Activated T-helper 1 cell treated with anti-CD3 and anti-CD28 coated beads, Interleukin-12 subunit alpha, Interleukin-12 subunit beta, Interleukin-2, Interleukin-4 antibody, amounts not matched to agents 30 ng/mL and 10 ng/mL and 1 ng/mL, durations not matched to agents 14 hours and 24 hours and 36 hours (primary cell): ENCODE measurements at regions not wholly inside any gene's neighbourhood (a gene's known extent, or its start where the extent isn't known, plus 50 kb on each side); places are given as distances from the start of the nearest gene placed in this dataset.

ENCODE experiments used
- DNase-seq: peaks from one replicate; pipeline ENCODE4 v3.0.0; 2021; ENCODE audit warnings: low spot score
- H3K27ac Mint-ChIP-seq: one replicate; pipeline ENCODE4 v1.8.0; 2021; ENCODE audit warnings: mild to moderate bottlenecking, mixed read lengths
- H3K27me3 Mint-ChIP-seq: one replicate; pipeline ENCODE4 v1.8.0; 2022; ENCODE audit warnings: mild to moderate bottlenecking, moderate library complexity, mixed read lengths; ENCODE audit not compliant: insufficient read depth
- H3K36me3 Mint-ChIP-seq: one replicate; pipeline ENCODE4 v1.8.0; 2021; ENCODE audit warnings: low read depth, mixed read lengths
- H3K4me1 Mint-ChIP-seq: one replicate; pipeline ENCODE4 v1.8.0; 2021; ENCODE audit warnings: low read depth, mixed read lengths
- H3K4me3 Mint-ChIP-seq: one replicate; pipeline ENCODE4 v1.8.0; 2021; ENCODE audit warnings: mild to moderate bottlenecking, moderate library complexity, mixed read lengths
- H3K9me3 Mint-ChIP-seq: one replicate; pipeline ENCODE4 v1.8.0; 2021; ENCODE audit warnings: mixed read lengths
- intact Hi-C: fragments of 100-400 bp; cut with micrococcal nuclease; formaldehyde crosslinking; loops from one replicate; pipeline ENCODE4 v1.15.1; 2024

GRCh38 chr5:167731951-167732350, 559.5 kb upstream of the WWC1 start:
- intact Hi-C loops, result no loop called here
- Mint-ChIP-seq H3K27ac (no peak overlapping the region), H3K27me3 (no peaks in the 10 kb centered on the region), H3K4me3 (no peak overlapping the region), H3K36me3 (no peaks in the 10 kb centered on the region), H3K9me3 (no peaks in the 10 kb centered on the region), H3K4me1 (no peaks in the 10 kb centered on the region)
- DNase-seq, result no peak

- no peak for DNase-seq
- Mint-ChIP-seq H3K36me3 (no peaks in the 10 kb centered on the region), H3K4me1 (no peaks in the 10 kb centered on the region), H3K27ac (no peak overlapping the region), H3K4me3 (no peak overlapping the region), H3K9me3 (no peaks in the 10 kb centered on the region), H3K27me3 (no peaks in the 10 kb centered on the region)
- intact Hi-C loops, result no loop called here
These were observed 558.9 kb upstream of the WWC1 start for GRCh38 chr5:167732499-167732898.

- H3K9me3 Mint-ChIP-seq, result no peaks in the 10 kb centered on the region
- no peak for DNase-seq
- no peak overlapping the region for H3K27ac Mint-ChIP-seq
- no peak overlapping the region for H3K4me3 Mint-ChIP-seq
- H3K27me3 Mint-ChIP-seq, result no peaks in the 10 kb centered on the region
- intact Hi-C loops, result no loop called here
- no peaks in the 10 kb centered on the region for H3K36me3 Mint-ChIP-seq
- no peaks in the 10 kb centered on the region for H3K4me1 Mint-ChIP-seq
These were observed 554.5 kb upstream of the WWC1 start for GRCh38 chr5:167736992-167737391.

GRCh38 chr5:167743695-167744464, 547.6 kb upstream of the WWC1 start:
- Mint-ChIP-seq H3K27ac (no peak overlapping the region), H3K36me3 (no peaks in the 10 kb centered on the region), H3K27me3 (no peaks in the 10 kb centered on the region), H3K4me1 (no peaks in the 10 kb centered on the region), H3K9me3 (no peaks in the 10 kb centered on the region), H3K4me3 (no peak overlapping the region)
- DNase-seq, result no peak
- intact Hi-C loops, result no loop called here

GRCh38 chr5:167745868-167746267, 545.6 kb upstream of the WWC1 start:
- no peak for DNase-seq
- no peaks in the 10 kb centered on the region for H3K9me3 Mint-ChIP-seq
- H3K27ac Mint-ChIP-seq, result no peak overlapping the region
- H3K4me3 Mint-ChIP-seq, result no peak overlapping the region
- no peaks in the 10 kb centered on the region for H3K36me3 Mint-ChIP-seq
- no peaks in the 10 kb centered on the region for H3K27me3 Mint-ChIP-seq
- no peaks in the 10 kb centered on the region for H3K4me1 Mint-ChIP-seq
- intact Hi-C loops, result no loop called here

- Mint-ChIP-seq H3K36me3 (no peaks in the 10 kb centered on the region), H3K9me3 (no peaks in the 10 kb centered on the region), H3K4me3 (no peak overlapping the region), H3K27ac (no peak overlapping the region), H3K4me1 (no peaks in the 10 kb centered on the region), H3K27me3 (peaks cover 1% of the 10 kb centered on the region)
- intact Hi-C loops, result no loop called here
- no peak for DNase-seq
These were observed 540.9 kb upstream of the WWC1 start for GRCh38 chr5:167750586-167750985.

- peaks cover 1% of the 10 kb centered on the region for H3K27me3 Mint-ChIP-seq
- intact Hi-C loops, result no loop called here
- no peaks in the 10 kb centered on the region for H3K4me1 Mint-ChIP-seq
- DNase-seq, result no peak
- H3K27ac Mint-ChIP-seq, result no peak overlapping the region
- H3K36me3 Mint-ChIP-seq, result no peaks in the 10 kb centered on the region
- H3K9me3 Mint-ChIP-seq, result no peaks in the 10 kb centered on the region
- H3K4me3 Mint-ChIP-seq, result no peak overlapping the region
These were observed 538.5 kb upstream of the WWC1 start for GRCh38 chr5:167752936-167753335.

GRCh38 chr5:167753725-167754490, 537.5 kb upstream of the WWC1 start:
- DNase-seq, result no peak
- H3K27ac Mint-ChIP-seq, result no peak overlapping the region
- no peak overlapping the region for H3K4me3 Mint-ChIP-seq
- H3K36me3 Mint-ChIP-seq, result no peaks in the 10 kb centered on the region
- no peaks in the 10 kb centered on the region for H3K9me3 Mint-ChIP-seq
- peaks cover 1% of the 10 kb centered on the region for H3K27me3 Mint-ChIP-seq
- H3K4me1 Mint-ChIP-seq, result no peaks in the 10 kb centered on the region
- intact Hi-C loops, result no loop called here

- no peaks in the 10 kb centered on the region for H3K36me3 Mint-ChIP-seq
- H3K4me1 Mint-ChIP-seq, result no peaks in the 10 kb centered on the region
- no peak for DNase-seq
- H3K4me3 Mint-ChIP-seq, result no peak overlapping the region
- intact Hi-C loops, result no loop called here
- peaks cover 1% of the 10 kb centered on the region for H3K27me3 Mint-ChIP-seq
- no peak overlapping the region for H3K27ac Mint-ChIP-seq
- H3K9me3 Mint-ChIP-seq, result no peaks in the 10 kb centered on the region
These were observed 536.9 kb upstream of the WWC1 start for GRCh38 chr5:167754501-167755021.

- Mint-ChIP-seq H3K9me3 (no peaks in the 10 kb centered on the region), H3K4me1 (no peaks in the 10 kb centered on the region), H3K4me3 (no peak overlapping the region), H3K27ac (no peak overlapping the region), H3K27me3 (peaks cover 1% of the 10 kb centered on the region), H3K36me3 (no peaks in the 10 kb centered on the region)
- intact Hi-C loops, result no loop called here
- DNase-seq, result no peak
These were observed 536.0 kb upstream of the WWC1 start for GRCh38 chr5:167755420-167755819.

GRCh38 chr5:167759057-167759821, 532.2 kb upstream of the WWC1 start:
- Mint-ChIP-seq H3K27me3 (peaks cover 1% of the 10 kb centered on the region), H3K36me3 (no peaks in the 10 kb centered on the region), H3K27ac (no peak overlapping the region), H3K4me1 (no peaks in the 10 kb centered on the region), H3K4me3 (no peak overlapping the region), H3K9me3 (no peaks in the 10 kb centered on the region)
- DNase-seq, result no peak
- intact Hi-C loops, result no loop called here

GRCh38 chr5:167763772-167764171, 527.7 kb upstream of the WWC1 start:
- no peaks in the 10 kb centered on the region for H3K27me3 Mint-ChIP-seq
- no peak overlapping the region for H3K27ac Mint-ChIP-seq
- H3K36me3 Mint-ChIP-seq, result no peaks in the 10 kb centered on the region
- H3K9me3 Mint-ChIP-seq, result peaks cover 5% of the 10 kb centered on the region
- H3K4me1 Mint-ChIP-seq, result no peaks in the 10 kb centered on the region
- intact Hi-C loops, result no loop called here
- no peak overlapping the region for H3K4me3 Mint-ChIP-seq
- DNase-seq, result no peak
